ENCODE measurements at regions not wholly inside any gene's neighbourhood (a gene's known extent, or its start where the extent isn't known, plus 50 kb on each side); places are given as distances from the start of the nearest gene placed in this dataset.

DNA sequence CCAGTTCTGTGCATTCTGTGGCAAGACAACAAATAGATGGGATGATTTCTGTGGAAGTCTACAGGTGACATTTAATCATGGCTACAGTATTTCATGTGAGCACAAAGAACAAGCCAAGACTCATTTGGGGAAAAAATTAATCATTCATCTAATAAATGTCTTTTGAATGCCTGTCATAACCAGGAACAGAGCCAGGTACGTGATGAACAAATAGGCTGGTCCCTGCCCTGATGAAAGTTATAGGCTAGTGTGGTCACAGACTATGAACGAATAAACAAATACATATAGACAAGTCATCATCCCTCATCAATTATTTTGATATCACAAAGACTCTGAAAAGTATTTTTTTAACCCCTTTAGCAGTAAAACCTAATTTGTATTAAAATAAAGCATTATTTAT is 226.4 kb upstream of the RRP15 start:
- in situ Hi-C loops (cut with MboI; ENCODE audit: low pct_ligation_motif_present in 1 of 4, low pct_unique_long_range_greater_than_20kb in 1 of 4, low sequenced_read_pairs in 3 of 4): no loop called here
- intact Hi-C loops (cut with DNase I; ENCODE audit: low total_unique reads): no loop called here
- no peak for DNase-seq

GRCh38 chr1:218064426-218064825 is 220.7 kb upstream of the RRP15 start:
- no peaks in the 10 kb centered on the region for H3K9me3 ChIP-seq
- H3K36me3 ChIP-seq: no peaks in the 10 kb centered on the region
- no peak for DNase-seq
- in situ Hi-C loops (cut with MboI; ENCODE audit: low pct_ligation_motif_present in 1 of 4, low pct_unique_long_range_greater_than_20kb in 1 of 4, low sequenced_read_pairs in 3 of 4): no loop called here
- no peak overlapping the region for H3K4me3 ChIP-seq
- H3K27me3 ChIP-seq: no peaks in the 10 kb centered on the region
- WGBS, 2 donors (ENCODE audit: low coverage in 1 of 2): 80 to 85% methylated on average over 3 to 5 of the region's 5 CpGs
- intact Hi-C loops (cut with DNase I; ENCODE audit: low total_unique reads): no loop called here
- no peaks in the 10 kb centered on the region for H3K4me1 ChIP-seq
- no peak overlapping the region for H3K27ac ChIP-seq
- TF ChIP-seq POLR2A (IDR thresholded peaks at IDR 0.05): no peak
- TF ChIP-seq, protein P1, sequence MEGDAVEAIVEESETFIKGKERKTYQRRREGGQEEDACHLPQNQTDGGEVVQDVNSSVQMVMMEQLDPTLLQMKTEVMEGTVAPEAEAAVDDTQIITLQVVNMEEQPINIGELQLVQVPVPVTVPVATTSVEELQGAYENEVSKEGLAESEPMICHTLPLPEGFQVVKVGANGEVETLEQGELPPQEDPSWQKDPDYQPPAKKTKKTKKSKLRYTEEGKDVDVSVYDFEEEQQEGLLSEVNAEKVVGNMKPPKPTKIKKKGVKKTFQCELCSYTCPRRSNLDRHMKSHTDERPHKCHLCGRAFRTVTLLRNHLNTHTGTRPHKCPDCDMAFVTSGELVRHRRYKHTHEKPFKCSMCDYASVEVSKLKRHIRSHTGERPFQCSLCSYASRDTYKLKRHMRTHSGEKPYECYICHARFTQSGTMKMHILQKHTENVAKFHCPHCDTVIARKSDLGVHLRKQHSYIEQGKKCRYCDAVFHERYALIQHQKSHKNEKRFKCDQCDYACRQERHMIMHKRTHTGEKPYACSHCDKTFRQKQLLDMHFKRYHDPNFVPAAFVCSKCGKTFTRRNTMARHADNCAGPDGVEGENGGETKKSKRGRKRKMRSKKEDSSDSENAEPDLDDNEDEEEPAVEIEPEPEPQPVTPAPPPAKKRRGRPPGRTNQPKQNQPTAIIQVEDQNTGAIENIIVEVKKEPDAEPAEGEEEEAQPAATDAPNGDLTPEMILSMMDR (IDR thresholded peaks at IDR 0.05): no peak
- TF ChIP-seq POLR2AphosphoS5 (IDR thresholded peaks at IDR 0.05): no peak
- no peak for TF ChIP-seq EP300 (IDR thresholded peaks at IDR 0.05; ENCODE audit: low read depth)

More for the DNA sequence above, 226.4 kb upstream of the RRP15 start:
- H3K27ac ChIP-seq: no peak overlapping the region
- TF ChIP-seq, protein P1 (IDR thresholded peaks at IDR 0.05): no peak
- no peak for TF ChIP-seq POLR2AphosphoS5 (IDR thresholded peaks at IDR 0.05)
- TF ChIP-seq POLR2A (IDR thresholded peaks at IDR 0.05): no peak
- no peak for TF ChIP-seq EP300 (IDR thresholded peaks at IDR 0.05; ENCODE audit: low read depth)
- no peaks in the 10 kb centered on the region for H3K36me3 ChIP-seq
- no peaks in the 10 kb centered on the region for H3K4me1 ChIP-seq
- no peaks in the 10 kb centered on the region for H3K9me3 ChIP-seq
- H3K4me3 ChIP-seq: no peak overlapping the region
- 60 to 69% methylated on average over 2 of the region's 2 CpGs for WGBS, 2 donors (ENCODE audit: low coverage in 1 of 2)
- H3K27me3 ChIP-seq: no peaks in the 10 kb centered on the region

GRCh38 chr1:218066332-218066731 is 218.8 kb upstream of the RRP15 start:
- Histone ChIP-seq H3K36me3 (no peaks in the 10 kb centered on the region), H3K4me3 (no peak overlapping the region), H3K9me3 (no peaks in the 10 kb centered on the region), H3K27me3 (no peaks in the 10 kb centered on the region), H3K27ac (no peak overlapping the region), H3K4me1 (no peaks in the 10 kb centered on the region)
- DNase-seq: no peak
- no peak for TF ChIP-seq EP300 (IDR thresholded peaks at IDR 0.05; ENCODE audit: low read depth)
- no peak for TF ChIP-seq POLR2AphosphoS5 (IDR thresholded peaks at IDR 0.05)
- no peak for TF ChIP-seq POLR2A (IDR thresholded peaks at IDR 0.05)
- TF ChIP-seq, protein P1 (IDR thresholded peaks at IDR 0.05): no peak
- 63 to 75% methylated on average over 3 of the region's 3 CpGs for WGBS, 2 donors (ENCODE audit: low coverage in 1 of 2)
- in situ Hi-C loops (cut with MboI; ENCODE audit: low pct_ligation_motif_present in 1 of 4, low pct_unique_long_range_greater_than_20kb in 1 of 4, low sequenced_read_pairs in 3 of 4) (no loop called here), intact Hi-C loops (cut with DNase I; ENCODE audit: low total_unique reads) (no loop called here)

GRCh38 chr1:218068241-218068640 is 216.9 kb upstream of the RRP15 start:
- no peaks in the 10 kb centered on the region for H3K27me3 ChIP-seq
- 25 to 44% methylated on average over 1 of the region's 1 CpG for whole genome bisulfite sequencing, 2 donors (ENCODE audit: low coverage in 1 of 2)
- TF ChIP-seq, protein P1 (IDR thresholded peaks at IDR 0.05): no peak
- no peak for TF ChIP-seq POLR2A (IDR thresholded peaks at IDR 0.05)
- TF ChIP-seq POLR2AphosphoS5 (IDR thresholded peaks at IDR 0.05): no peak
- no peak for TF ChIP-seq EP300 (IDR thresholded peaks at IDR 0.05; ENCODE audit: low read depth)
- no peaks in the 10 kb centered on the region for H3K9me3 ChIP-seq
- H3K4me3 ChIP-seq: no peak overlapping the region
- H3K27ac ChIP-seq: no peak overlapping the region
- H3K36me3 ChIP-seq: no peaks in the 10 kb centered on the region
- intact Hi-C loops (cut with DNase I; ENCODE audit: low total_unique reads): no loop called here
- no peak for DNase-seq
- H3K4me1 ChIP-seq: no peaks in the 10 kb centered on the region
- in situ Hi-C loops (cut with MboI; ENCODE audit: low pct_ligation_motif_present in 1 of 4, low pct_unique_long_range_greater_than_20kb in 1 of 4, low sequenced_read_pairs in 3 of 4): no loop called here
